Muscle layer of duodenum (tissue), 2 donors: ENCODE measurements at regions not wholly inside any gene's neighbourhood (a gene's known extent, or its start where the extent isn't known, plus 50 kb on each side); places are given as distances from the start of the nearest gene placed in this dataset.
"Not testable (repeated sequence)": the region's sequence is repeated elsewhere in the genome, so short reads cannot be mapped to it uniquely, and the experiment has no call there.

Experiments
- H3K27ac ChIP-seq: one replicate; pipeline ENCODE4 v1.7.0; 2013; ENCODE audit warnings: mild to moderate bottlenecking, low read length
- H3K27me3 ChIP-seq: one replicate; pipeline ENCODE4 v1.7.0; 2013; ENCODE audit warnings: low read depth, mild to moderate bottlenecking, control low read depth, low read length
- H3K36me3 ChIP-seq, 2 donors: one replicate each; pipeline ENCODE4 v1.7.0; 2013; ENCODE audit warnings: low read length in 2 of 2, control low read depth in 1 of 2, mild to moderate bottlenecking in 1 of 2; ENCODE audit not compliant: insufficient read depth in 2 of 2, control insufficient read depth in 1 of 2
- H3K4me1 ChIP-seq, 2 donors: one replicate each; pipeline ENCODE4 v1.7.0; 2013; ENCODE audit warnings: low read length in 2 of 2, mild to moderate bottlenecking in 2 of 2, control low read depth in 1 of 2, moderate library complexity in 1 of 2; ENCODE audit not compliant: insufficient read depth in 2 of 2, control insufficient read depth in 1 of 2
- H3K4me3 ChIP-seq, 2 donors: one replicate each; pipeline ENCODE4 v1.7.0; 2013; ENCODE audit warnings: low read length in 2 of 2, low read depth in 1 of 2, mild to moderate bottlenecking in 1 of 2
- H3K9me3 ChIP-seq, 2 donors: one replicate each; pipeline ENCODE4 v1.7.0; 2013; ENCODE audit warnings: low read length in 2 of 2, control low read depth in 1 of 2, mild to moderate bottlenecking in 1 of 2; ENCODE audit not compliant: control insufficient read depth in 1 of 2
- donor health status: healthy.

- no peaks in the 10 kb centered on the region for H3K9me3 ChIP-seq
- peak overlapping the region; percentile 39 for H3K27ac ChIP-seq
- no peaks in the 10 kb centered on the region for H3K27me3 ChIP-seq
- peaks cover 0 to 3% of the 10 kb centered on the region in 2 donors for H3K36me3 ChIP-seq
- H3K4me3 ChIP-seq: no peak overlapping the region
- no peaks in the 10 kb centered on the region for H3K4me1 ChIP-seq
These were observed 72.0 kb upstream of the BACH2 start for GRCh38 chr6:90368601-90369000.

GRCh38 chr6:90368001-90368400, 71.4 kb upstream of the BACH2 start:
- no peaks in the 10 kb centered on the region for H3K9me3 ChIP-seq
- no peak overlapping the region for H3K27ac ChIP-seq
- no peaks in the 10 kb centered on the region for H3K27me3 ChIP-seq
- H3K4me3 ChIP-seq: no peak overlapping the region
- H3K4me1 ChIP-seq: no peaks in the 10 kb centered on the region
- H3K36me3 ChIP-seq: peaks cover 0 to 3% of the 10 kb centered on the region in 2 donors

DNA sequence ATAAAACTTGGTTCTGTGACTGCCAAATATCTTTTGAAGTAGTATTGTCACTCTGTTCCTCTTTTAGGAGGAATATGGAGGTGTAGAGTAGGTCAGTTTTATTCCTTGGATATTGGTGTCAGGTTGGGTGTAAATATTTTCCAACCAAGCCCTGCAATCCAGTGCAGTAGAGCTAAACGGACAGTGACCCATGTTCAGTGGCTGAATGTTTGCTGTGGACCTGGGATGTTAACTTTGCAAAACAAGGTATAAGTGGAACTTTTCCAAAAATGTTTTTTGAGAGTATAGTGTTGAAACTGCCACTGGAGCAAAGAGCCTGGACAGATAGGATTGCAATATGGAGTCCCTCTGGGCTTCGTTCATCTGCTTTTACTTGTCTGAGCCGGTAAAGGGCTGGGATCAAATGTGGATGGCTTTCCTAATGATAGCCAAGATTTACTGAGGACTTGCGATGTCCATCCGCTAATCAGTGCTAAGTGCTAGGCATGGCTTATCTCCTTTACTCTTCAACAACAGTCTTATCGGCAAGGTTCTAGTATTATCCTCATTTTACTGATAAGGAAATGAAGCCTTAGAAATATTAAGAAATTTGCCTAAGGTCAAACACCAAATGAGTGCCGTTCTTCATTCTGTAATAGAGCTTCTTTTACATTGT, 69.0 kb upstream of the BACH2 start:
- Histone ChIP-seq H3K36me3 (peaks cover 0 to 3% of the 10 kb centered on the region in 2 donors), H3K27me3 (no peaks in the 10 kb centered on the region), H3K9me3 (no peaks in the 10 kb centered on the region), H3K4me1 (no peaks in the 10 kb centered on the region), H3K27ac (no peak overlapping the region), H3K4me3 (no peak overlapping the region)

DNA sequence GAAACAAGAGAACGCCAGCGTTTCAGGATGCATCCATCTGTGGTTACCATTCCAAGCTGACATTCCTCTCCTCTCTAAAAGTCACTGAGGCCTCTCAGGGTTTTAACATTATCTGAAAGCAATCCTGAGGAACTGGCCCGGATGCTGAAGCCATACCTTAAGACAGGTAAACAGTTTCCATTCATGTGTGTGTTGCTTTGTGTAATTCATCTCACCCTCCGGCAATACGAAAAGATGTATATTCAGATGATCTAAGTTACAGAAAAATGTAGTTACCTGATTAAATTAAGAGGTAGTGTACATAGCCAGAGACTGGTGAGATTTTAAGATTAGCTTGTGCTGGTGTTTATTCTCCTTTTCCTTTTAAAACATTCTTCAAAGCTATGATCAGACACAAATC, 68.4 kb upstream of the BACH2 start:
- no peaks in the 10 kb centered on the region for H3K4me1 ChIP-seq
- peaks cover 0 to 3% of the 10 kb centered on the region in 2 donors for H3K36me3 ChIP-seq
- no peaks in the 10 kb centered on the region for H3K9me3 ChIP-seq
- H3K4me3 ChIP-seq: no peak overlapping the region
- H3K27me3 ChIP-seq: no peaks in the 10 kb centered on the region
- no peak overlapping the region for H3K27ac ChIP-seq

GRCh38 chr6:90364286-90364685, 67.6 kb upstream of the BACH2 start:
- no peak overlapping the region for H3K4me3 ChIP-seq
- H3K27me3 ChIP-seq: no peaks in the 10 kb centered on the region
- no peak overlapping the region for H3K27ac ChIP-seq
- H3K4me1 ChIP-seq: no peaks in the 10 kb centered on the region
- peaks cover 0 to 3% of the 10 kb centered on the region in 2 donors for H3K36me3 ChIP-seq
- H3K9me3 ChIP-seq: no peaks in the 10 kb centered on the region

DNA sequence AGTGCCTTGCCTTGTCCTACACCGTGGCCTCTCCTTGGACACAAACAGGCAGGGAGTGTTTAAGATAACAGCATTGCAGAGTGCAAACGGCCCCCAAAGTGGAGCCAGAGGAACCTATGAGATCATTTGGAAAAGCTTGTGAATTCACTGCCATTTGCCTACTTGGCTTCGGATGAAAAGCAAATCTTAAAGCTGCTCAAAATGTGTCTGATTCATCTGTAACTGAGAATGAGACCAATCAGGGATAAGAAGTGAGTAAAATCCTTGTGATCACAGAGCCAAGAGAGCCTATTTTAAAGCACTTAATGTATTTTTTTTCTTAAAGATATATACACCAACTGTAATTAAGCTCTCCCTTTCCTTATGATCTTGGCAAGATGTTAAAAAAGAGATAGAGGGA, 65.7 kb upstream of the BACH2 start:
- Histone ChIP-seq H3K36me3 (no peaks in the 10 kb centered on the region), H3K4me3 (no peak overlapping the region), H3K9me3 (no peaks in the 10 kb centered on the region), H3K4me1 (no peaks in the 10 kb centered on the region), H3K27ac (no peak overlapping the region), H3K27me3 (no peaks in the 10 kb centered on the region)

DNA sequence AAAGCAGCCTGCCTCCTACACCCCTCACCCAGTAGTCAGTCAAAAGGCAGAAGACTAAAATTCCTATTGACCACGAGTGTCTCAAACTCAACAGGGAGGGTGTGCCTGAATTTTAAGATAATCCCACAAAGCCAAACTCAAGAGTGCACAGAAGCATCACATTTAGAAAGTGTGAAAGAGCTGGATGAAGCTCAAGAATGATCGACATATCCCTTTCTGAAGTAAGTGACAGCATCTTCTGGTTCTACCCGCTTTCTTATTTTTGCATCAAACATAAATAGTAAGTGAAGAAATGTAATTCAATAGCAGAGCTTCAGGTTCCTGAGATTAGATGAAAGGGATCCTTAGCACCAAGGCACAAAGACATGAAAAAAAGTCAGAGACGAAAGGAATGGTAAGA, 64.5 kb upstream of the BACH2 start:
- no peak overlapping the region for H3K27ac ChIP-seq
- no peaks in the 10 kb centered on the region for H3K4me1 ChIP-seq
- no peaks in the 10 kb centered on the region for H3K36me3 ChIP-seq
- no peaks in the 10 kb centered on the region for H3K9me3 ChIP-seq
- H3K27me3 ChIP-seq: no peaks in the 10 kb centered on the region
- no peak overlapping the region for H3K4me3 ChIP-seq

- H3K27me3 ChIP-seq, H3K4me3 ChIP-seq, H3K4me1 ChIP-seq, H3K27ac ChIP-seq, H3K9me3 ChIP-seq, H3K36me3 ChIP-seq: not testable (repeated sequence)
These were observed 61.6 kb upstream of the BACH2 start for GRCh38 chr6:90358036-90358770.

DNA sequence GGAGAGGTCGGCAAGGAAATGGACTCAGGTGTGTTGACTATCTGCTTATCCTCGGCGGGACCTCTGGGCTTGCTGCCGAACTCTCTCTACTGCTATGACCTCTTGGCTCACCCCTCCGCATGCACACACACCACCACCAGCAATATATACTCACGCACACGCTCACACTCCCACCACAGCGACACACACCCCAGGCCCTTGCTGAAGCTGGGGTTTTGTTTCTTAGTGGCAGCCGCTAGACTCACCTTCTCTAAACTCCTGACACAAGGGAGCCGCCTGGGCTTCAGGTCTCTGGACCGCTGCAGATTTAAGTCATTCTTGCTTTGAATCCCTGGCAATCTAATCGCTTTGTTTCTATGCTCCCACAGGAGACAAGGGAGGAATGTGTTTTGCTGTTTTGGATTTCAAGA, 59.4 kb upstream of the BACH2 start:
- Histone ChIP-seq H3K4me3 (no peak overlapping the region), H3K27ac (no peak overlapping the region), H3K4me1 (no peaks in the 10 kb centered on the region)

GRCh38 chr6:90354961-90355360, 58.3 kb upstream of the BACH2 start:
- no peaks in the 10 kb centered on the region for H3K27me3 ChIP-seq
- no peaks in the 10 kb centered on the region for H3K36me3 ChIP-seq
- H3K4me3 ChIP-seq: no peak overlapping the region
- no peaks in the 10 kb centered on the region for H3K4me1 ChIP-seq
- H3K27ac ChIP-seq: no peak overlapping the region
- no peaks in the 10 kb centered on the region for H3K9me3 ChIP-seq

More for the DNA sequence above, 59.4 kb upstream of the BACH2 start:
- H3K36me3 ChIP-seq: no peaks in the 10 kb centered on the region
- no peaks in the 10 kb centered on the region for H3K27me3 ChIP-seq
- H3K9me3 ChIP-seq: no peaks in the 10 kb centered on the region

- Histone ChIP-seq H3K36me3 (no peaks in the 10 kb centered on the region), H3K4me1 (no peaks in the 10 kb centered on the region), H3K27ac (no peak overlapping the region), H3K27me3 (no peaks in the 10 kb centered on the region), H3K9me3 (no peaks in the 10 kb centered on the region), H3K4me3 (no peak overlapping the region)
These were observed 55.1 kb upstream of the BACH2 start for GRCh38 chr6:90351696-90352095.
